Suprapubic skin (tissue), 4 donors: ENCODE measurements at regions not wholly inside any gene's neighbourhood (a gene's known extent, or its start where the extent isn't known, plus 50 kb on each side); places are given as distances from the start of the nearest gene placed in this dataset.

Experiments
- CTCF ChIP-seq, 2 donors: fragments of 200-600 bp in 1 of 2; fragments of 450-650 bp in 1 of 2; sonication (generic) in 1 of 2; IDR thresholded peaks; one replicate each; pipeline ENCODE4 v1.5.1; 2016 to 2019; ENCODE audit warnings: antibody characterized with exemption in 2 of 2, mild to moderate bottlenecking in 1 of 2, moderate library complexity in 1 of 2
- EP300 ChIP-seq: sonication (generic); formaldehyde crosslinking; IDR thresholded peaks from one replicate; pipeline ENCODE4 v1.6.1; 2017; ENCODE audit warnings: antibody characterized with exemption
- POLR2A ChIP-seq, 2 donors: fragments of 450-650 bp; IDR thresholded peaks; one replicate each; pipeline ENCODE4 v1.6.1; 2017; ENCODE audit warnings: antibody characterized with exemption in 2 of 2, mild to moderate bottlenecking in 2 of 2, moderate library complexity in 2 of 2
- POLR2AphosphoS5 ChIP-seq, 3 donors: sonication (generic); formaldehyde crosslinking; IDR thresholded peaks; one replicate each; pipeline ENCODE4 v1.6.1; 2017; ENCODE audit warnings: antibody characterized with exemption in 3 of 3

GRCh38 chr7:114214466-114214865 is 200.1 kb upstream of the FOXP2 start:
- TF ChIP-seq EP300 (no peak), CTCF (IDR thresholded peaks at IDR 0.05) (no peak), POLR2AphosphoS5 (IDR thresholded peaks at IDR 0.05) (no peak), POLR2A (IDR thresholded peaks at IDR 0.05) (no peak)
